CD8-positive, alpha-beta memory T cell (primary cell): ENCODE measurements at regions not wholly inside any gene's neighbourhood (a gene's known extent, or its start where the extent isn't known, plus 50 kb on each side); places are given as distances from the start of the nearest gene placed in this dataset.

ENCODE experiments used
- CTCF ChIA-PET: fragments of 350-600 bp; sonication (Branson Sonifier 250); formaldehyde crosslinking; loops from one replicate; lab custom pipeline; 2021; ENCODE audit warnings: antibody characterized with exemption; lab: Charles Lee
- POLR2A ChIA-PET: fragments of 350-600 bp; sonication (Branson Sonifier 250); formaldehyde crosslinking; loops from one replicate; lab custom pipeline; 2021; ENCODE audit warnings: antibody characterized with exemption; lab: Charles Lee
- DNase-seq, 5 donors: peaks; one replicate each; pipeline versions ENCODE4 v3.0.0 to v3.0.0-alpha.2; 2020 to 2022; ENCODE audit warnings: mixed read lengths in 1 of 5
- H3K27ac ChIP-seq: one replicate; pipeline ENCODE4 v1.7.0; 2013; ENCODE audit warnings: low read depth, mild to moderate bottlenecking, low read length, moderate library complexity
- H3K27me3 ChIP-seq: 2 replicates; pipeline ENCODE4 v1.7.0; 2013; ENCODE audit warnings: low read length, mild to moderate bottlenecking; ENCODE audit not compliant: insufficient read depth, poor library complexity, severe bottlenecking
- H3K36me3 ChIP-seq: 2 replicates; pipeline ENCODE4 v1.7.0; 2013; ENCODE audit warnings: mild to moderate bottlenecking, low read length, moderate library complexity; ENCODE audit not compliant: insufficient read depth
- H3K4me1 ChIP-seq: 2 replicates; pipeline ENCODE4 v1.7.0; 2013; ENCODE audit warnings: mild to moderate bottlenecking, low read length, moderate library complexity; ENCODE audit not compliant: insufficient read depth
- H3K4me3 ChIP-seq: 2 replicates; pipeline ENCODE4 v1.7.0; 2013; ENCODE audit warnings: mild to moderate bottlenecking, low read length
- H3K9me3 ChIP-seq: 2 replicates; pipeline ENCODE4 v1.7.0; 2013; ENCODE audit warnings: mild to moderate bottlenecking, low read length
- H3K27ac Mint-ChIP-seq, 8 donors: one replicate each; pipeline ENCODE4 v1.8.0; 2020 to 2021; ENCODE audit warnings: mixed read lengths in 8 of 8, mild to moderate bottlenecking in 6 of 8, inconsistent platforms in 3 of 8, moderate library complexity in 3 of 8
- H3K27me3 Mint-ChIP-seq, 2 donors: one replicate each; pipeline ENCODE4 v1.8.0; 2020 to 2021; ENCODE audit warnings: mixed read lengths in 2 of 2, mild to moderate bottlenecking in 1 of 2, moderate library complexity in 1 of 2
- H3K36me3 Mint-ChIP-seq, 3 donors: one replicate each; pipeline ENCODE4 v1.8.0; 2020 to 2021; ENCODE audit warnings: mixed read lengths in 3 of 3, inconsistent platforms in 1 of 3, mild to moderate bottlenecking in 1 of 3
- H3K4me1 Mint-ChIP-seq, 3 donors: one replicate each; pipeline ENCODE4 v1.8.0; 2020 to 2021; ENCODE audit warnings: mixed read lengths in 3 of 3, inconsistent platforms in 1 of 3, mild to moderate bottlenecking in 1 of 3
- H3K4me3 Mint-ChIP-seq, 7 donors: one replicate each; pipeline ENCODE4 v1.8.0; 2020 to 2021; ENCODE audit warnings: mixed read lengths in 7 of 7, mild to moderate bottlenecking in 6 of 7, moderate library complexity in 4 of 7, inconsistent platforms in 2 of 7
- H3K9me3 Mint-ChIP-seq, 5 donors: one replicate each; pipeline ENCODE4 v1.8.0; 2020 to 2022; ENCODE audit warnings: mixed read lengths in 5 of 5, mild to moderate bottlenecking in 3 of 5, moderate library complexity in 2 of 5, inconsistent platforms in 1 of 5

DNA sequence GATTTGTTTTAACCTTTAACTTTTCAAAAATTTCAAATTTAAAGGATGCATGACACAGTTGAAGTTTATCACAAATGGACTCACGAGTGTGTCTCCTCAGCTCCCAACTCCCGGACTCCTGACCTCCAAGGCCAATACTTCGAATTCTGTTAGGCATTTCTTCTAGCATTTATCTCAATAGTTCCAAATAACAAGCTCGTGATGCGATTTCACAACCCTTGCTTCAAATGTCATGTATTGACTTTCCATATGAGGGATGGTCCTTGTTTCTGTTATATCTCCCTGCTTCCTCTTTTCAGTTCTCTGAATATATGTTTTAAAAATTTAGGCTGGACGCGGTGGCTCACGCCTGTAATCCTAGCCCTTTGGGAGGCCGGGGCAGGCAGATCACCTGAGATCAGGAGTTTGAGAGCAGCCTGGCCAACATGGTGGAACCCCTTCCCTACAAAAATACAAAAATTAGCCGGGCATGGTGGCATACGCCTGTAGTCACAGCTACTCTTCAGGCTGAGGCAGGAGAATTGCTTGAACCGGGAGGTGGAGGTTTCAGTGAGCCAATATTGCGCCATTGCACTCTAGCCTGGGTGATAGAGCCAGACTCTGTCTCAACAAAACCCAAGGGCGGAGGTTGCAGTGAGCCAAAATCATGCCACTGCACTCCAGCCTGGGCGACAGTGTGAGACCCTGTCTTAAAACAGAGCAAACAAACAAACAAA lies 52.0 kb upstream of the TINAGL1 start:
- Histone ChIP-seq H3K4me3 (no peak overlapping the region), H3K27me3 (peaks cover 3% of the 10 kb centered on the region), H3K9me3 (no peaks in the 10 kb centered on the region), H3K27ac (no peak overlapping the region), H3K36me3 (no peaks in the 10 kb centered on the region), H3K4me1 (no peaks in the 10 kb centered on the region)
- H3K4me1 Mint-ChIP-seq, result no peaks in the 10 kb centered on the region
- H3K4me3 Mint-ChIP-seq, result no peak overlapping the region
- peaks cover 0 to 3% (median 2%) of the 10 kb centered on the region in 5 donors for H3K9me3 Mint-ChIP-seq
- DNase-seq, result no peak
- no peak overlapping the region for H3K27ac Mint-ChIP-seq
- ChIA-PET POLR2A (interaction anchor here (0.6 kb wide), 1 partner anchor 10 kb away, joined by 3 read pairs; no protein-coding TSS in a partner anchor), CTCF (no interaction called here)
- H3K36me3 Mint-ChIP-seq, result no peaks in the 10 kb centered on the region
- H3K27me3 Mint-ChIP-seq, result peaks cover 9 to 21% of the 10 kb centered on the region in 2 donors
